KOPT-K1 (cell line): ENCODE measurements at regions not wholly inside any gene's neighbourhood (a gene's known extent, or its start where the extent isn't known, plus 50 kb on each side); places are given as distances from the start of the nearest gene placed in this dataset.
"Not testable (repeated sequence)": the region's sequence is repeated elsewhere in the genome, so short reads cannot be mapped to it uniquely, and the experiment has no call there.

Source experiments
- H3K27ac ChIP-seq: fragments of 200-600 bp; sonication (generic); 2 replicates; pipeline ENCODE4 v1.5.1; 2016; ENCODE audit warnings: antibody characterized with exemption, mild to moderate bottlenecking, low read depth, low read length; ENCODE audit not compliant: poor library complexity, severe bottlenecking
- H3K36me3 ChIP-seq: fragments of 200-600 bp; sonication (generic); 2 replicates; pipeline ENCODE4 v1.5.1; 2017; ENCODE audit warnings: antibody characterized with exemption, mild to moderate bottlenecking, low read length, moderate library complexity; ENCODE audit not compliant: insufficient read depth
- H3K9me3 ChIP-seq: fragments of 200-600 bp; sonication (generic); 2 replicates; pipeline ENCODE4 v1.5.1; 2017; ENCODE audit warnings: antibody characterized with exemption, low read length, mild to moderate bottlenecking; ENCODE audit not compliant: insufficient read depth, poor library complexity, severe bottlenecking

DNA sequence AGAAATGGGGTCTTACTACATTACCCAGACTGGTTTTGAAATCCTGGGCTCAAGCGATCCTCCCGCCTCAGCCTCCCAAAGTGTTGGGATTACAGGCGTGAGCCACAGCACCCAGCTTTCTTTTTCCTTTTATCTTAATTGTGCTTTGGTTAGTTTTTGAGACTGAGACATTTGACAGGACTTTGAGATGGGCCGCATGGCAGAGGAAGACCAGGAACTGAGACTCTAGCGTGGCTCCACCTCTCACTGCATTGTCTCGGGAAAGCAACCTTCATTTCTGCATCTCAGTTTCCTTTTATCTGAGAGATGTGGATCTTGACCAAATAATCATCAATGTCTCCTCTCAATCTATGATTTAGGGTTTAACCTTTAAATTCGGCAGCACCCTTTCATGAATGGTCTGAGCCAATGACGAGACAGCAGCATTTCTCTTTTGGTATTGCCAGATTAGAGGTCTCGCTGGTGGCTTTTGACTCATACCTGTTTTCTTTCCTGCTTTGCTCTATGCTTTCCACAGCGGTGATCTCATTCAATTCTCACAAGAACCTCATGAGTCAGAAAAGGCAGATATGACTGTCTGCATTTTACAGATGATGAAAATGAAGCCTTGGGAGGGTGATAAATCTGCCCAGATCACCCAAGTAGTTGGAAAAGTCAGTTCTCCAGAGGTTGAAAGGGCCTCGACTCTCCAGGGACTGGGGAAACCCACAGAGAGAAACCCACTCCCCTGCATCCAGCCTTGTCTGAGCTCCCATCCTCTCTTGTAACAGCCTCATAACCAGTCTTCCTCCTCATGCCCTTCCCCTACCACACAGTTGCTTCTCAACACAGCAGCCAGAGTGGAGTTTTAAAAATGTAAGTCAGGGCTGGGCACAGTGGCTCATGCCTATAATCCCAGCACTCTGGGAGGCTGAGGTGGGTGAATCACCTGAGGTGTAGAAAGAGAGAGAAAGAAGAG, 84.8 kb upstream of the FOXB1 start:
- Histone ChIP-seq H3K27ac (peak overlapping the region; percentile 3), H3K9me3 (no peaks in the 10 kb centered on the region), H3K36me3 (no peaks in the 10 kb centered on the region)

GRCh38 chr15:59917504-59918157, 86.5 kb upstream of the FOXB1 start:
- Histone ChIP-seq H3K27ac (peak overlapping the region; percentile 21), H3K9me3 (no peaks in the 10 kb centered on the region), H3K36me3 (no peaks in the 10 kb centered on the region)

- no peaks in the 10 kb centered on the region for H3K9me3 ChIP-seq
- H3K27ac ChIP-seq, result no peak overlapping the region
- H3K36me3 ChIP-seq, result no peaks in the 10 kb centered on the region
Measured at GRCh38 chr15:59906046-59906445, 98.1 kb upstream of the FOXB1 start.

- Histone ChIP-seq H3K36me3 (no peaks in the 10 kb centered on the region), H3K9me3 (no peaks in the 10 kb centered on the region), H3K27ac (no peak overlapping the region)
Measured at GRCh38 chr15:59905176-59905575, 98.9 kb upstream of the FOXB1 start.

DNA sequence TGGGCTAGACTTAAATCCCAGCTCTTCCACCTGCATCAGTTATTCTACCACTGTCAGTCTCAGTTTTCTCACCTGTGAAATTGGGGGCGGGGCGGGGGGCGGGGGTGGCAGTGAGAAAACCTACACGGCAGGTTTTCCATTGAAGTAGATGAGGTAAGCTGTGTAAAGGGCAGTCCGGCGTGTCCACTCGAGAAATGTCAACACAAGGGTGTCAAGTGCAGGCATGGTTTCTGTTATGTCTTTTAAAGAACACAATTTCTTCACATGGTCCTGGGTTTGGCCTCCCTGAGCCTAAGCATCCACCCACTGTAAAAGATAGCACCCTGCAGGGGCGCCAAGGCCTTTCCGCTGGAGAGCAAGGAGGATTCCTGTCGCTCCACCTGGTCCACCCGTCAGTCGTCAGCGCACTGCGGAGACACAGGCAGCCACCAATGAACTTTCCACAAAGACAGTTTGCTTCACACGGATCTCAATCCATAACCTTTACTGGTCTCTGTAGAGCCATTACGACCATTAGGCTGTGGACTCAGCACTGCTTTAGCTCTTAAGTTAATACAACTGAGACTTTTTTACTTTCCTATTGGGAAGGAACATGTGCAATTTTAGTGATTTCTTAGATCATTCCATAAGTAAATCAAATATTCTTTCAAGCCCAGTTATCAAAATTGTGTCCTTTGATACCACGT, 99.5 kb upstream of the FOXB1 start:
- H3K27ac ChIP-seq, result no peak overlapping the region
- no peaks in the 10 kb centered on the region for H3K9me3 ChIP-seq
- no peaks in the 10 kb centered on the region for H3K36me3 ChIP-seq

DNA sequence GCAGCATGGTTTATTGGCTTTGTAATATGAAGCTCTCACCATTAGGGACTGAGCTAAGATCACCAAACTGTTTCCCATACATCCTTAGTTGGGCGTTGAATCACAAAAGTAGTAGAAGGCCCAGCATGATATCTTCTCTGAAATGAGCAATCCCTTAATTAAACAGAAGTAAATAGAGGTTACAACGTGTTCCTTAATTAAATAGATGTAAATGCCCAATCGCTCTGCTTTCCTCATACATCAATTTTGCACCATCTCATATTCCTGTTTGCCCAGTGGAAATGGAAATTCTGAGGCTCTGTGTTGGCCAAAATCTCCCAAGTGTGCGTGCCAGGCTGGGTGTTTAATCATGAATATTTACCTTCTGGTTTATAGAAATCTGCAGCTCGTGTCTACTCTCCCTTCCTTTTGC, 107.4 kb upstream of the FOXB1 start:
- Histone ChIP-seq H3K36me3 (no peaks in the 10 kb centered on the region), H3K27ac (no peak overlapping the region), H3K9me3 (no peaks in the 10 kb centered on the region)

- H3K27ac ChIP-seq, result no peak overlapping the region
- no peaks in the 10 kb centered on the region for H3K9me3 ChIP-seq
- no peaks in the 10 kb centered on the region for H3K36me3 ChIP-seq
Measured at GRCh38 chr15:59894835-59895234, 109.3 kb upstream of the FOXB1 start.

GRCh38 chr15:59892985-59893384, 111.1 kb upstream of the FOXB1 start:
- H3K9me3 ChIP-seq, result no peaks in the 10 kb centered on the region
- H3K36me3 ChIP-seq, result no peaks in the 10 kb centered on the region

DNA sequence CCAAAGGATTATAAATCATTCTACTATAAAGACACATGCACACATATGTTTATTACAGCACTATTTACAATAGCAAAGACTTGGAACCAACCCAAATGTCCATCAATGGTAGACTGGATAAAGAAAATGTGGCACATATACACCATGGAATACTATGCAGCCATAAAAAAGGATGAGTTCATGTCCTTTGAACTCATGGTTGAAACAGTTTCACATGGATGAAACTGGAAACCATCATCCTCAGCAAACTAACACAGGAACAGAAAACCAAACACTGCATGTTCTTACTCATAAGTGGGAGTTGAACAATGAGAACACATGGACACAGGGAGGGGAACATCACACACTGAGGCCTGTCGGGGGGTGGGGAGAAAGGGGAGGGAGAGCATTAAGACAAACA, 116.2 kb upstream of the FOXB1 start:
- H3K9me3 ChIP-seq, H3K27ac ChIP-seq, H3K36me3 ChIP-seq: not testable (repeated sequence)

More at GRCh38 chr15:59892985-59893384, 111.1 kb upstream of the FOXB1 start:
- no peak overlapping the region for H3K27ac ChIP-seq

DNA sequence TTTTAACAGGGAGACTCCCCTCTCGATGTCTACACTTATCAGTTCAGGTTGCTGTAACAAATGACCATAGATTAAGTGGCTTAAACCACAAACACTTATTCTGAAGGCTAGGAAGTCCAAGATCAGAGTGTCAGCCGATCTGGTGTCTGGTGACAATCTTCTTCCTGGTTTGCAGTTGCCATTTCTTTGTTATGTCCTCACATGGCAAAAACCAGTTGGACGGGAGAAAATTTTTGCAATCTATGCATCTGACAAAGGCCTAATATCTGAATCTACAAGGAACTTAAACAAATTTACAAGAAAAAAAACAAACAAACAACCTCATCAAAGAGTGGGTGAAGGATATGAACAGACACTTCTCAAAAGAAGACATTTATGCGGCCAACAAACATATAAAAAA, 116.9 kb upstream of the FOXB1 start:
- Histone ChIP-seq H3K27ac (no peak overlapping the region), H3K36me3 (no peaks in the 10 kb centered on the region), H3K9me3 (no peaks in the 10 kb centered on the region)

DNA sequence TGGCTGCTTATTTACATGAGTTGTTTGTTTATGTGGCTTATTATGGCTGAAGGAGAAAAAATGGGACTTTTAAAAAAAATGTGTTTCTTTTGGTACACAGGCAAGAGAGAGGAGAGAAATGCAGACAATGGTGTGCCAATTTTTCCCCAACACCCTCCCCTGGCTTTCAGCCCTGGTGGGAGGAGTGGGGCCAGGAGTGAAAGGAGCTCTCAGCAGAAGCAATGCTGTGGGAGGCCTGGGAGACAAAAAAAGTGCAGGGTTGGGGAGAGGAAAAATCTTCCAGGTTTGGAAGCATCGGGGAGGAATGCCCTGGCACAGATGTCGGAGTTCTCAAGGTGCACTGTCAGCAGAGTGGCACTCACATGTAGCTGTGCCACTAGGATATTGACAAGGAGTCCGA, 117.7 kb upstream of the FOXB1 start:
- H3K9me3 ChIP-seq, result no peaks in the 10 kb centered on the region
- no peaks in the 10 kb centered on the region for H3K36me3 ChIP-seq
- H3K27ac ChIP-seq, result no peak overlapping the region

GRCh38 chr15:59885832-59886231, 118.3 kb upstream of the FOXB1 start:
- no peak overlapping the region for H3K27ac ChIP-seq
- H3K9me3 ChIP-seq, result no peaks in the 10 kb centered on the region
- no peaks in the 10 kb centered on the region for H3K36me3 ChIP-seq

- Histone ChIP-seq H3K27ac (no peak overlapping the region), H3K36me3 (no peaks in the 10 kb centered on the region), H3K9me3 (no peaks in the 10 kb centered on the region)
Measured at GRCh38 chr15:59879506-59880265, 124.4 kb upstream of the FOXB1 start.

DNA sequence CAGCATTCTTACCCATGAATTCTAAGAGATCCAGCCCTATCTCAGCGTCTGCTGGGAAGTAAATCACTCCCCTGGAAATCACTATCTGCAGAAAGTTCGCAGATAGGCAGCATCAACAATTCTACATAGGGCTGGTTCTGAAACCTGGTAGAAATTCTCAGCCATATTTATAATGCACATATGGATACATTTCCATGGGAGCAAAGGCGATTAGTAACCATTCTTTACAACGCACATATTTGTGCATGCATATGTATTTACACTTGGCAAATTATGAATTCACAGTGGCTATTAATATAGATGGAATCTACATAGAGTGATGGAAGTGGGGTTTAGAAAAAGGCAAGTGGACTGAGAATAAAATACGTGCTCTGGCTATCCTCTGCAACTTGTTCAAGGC, 128.0 kb upstream of the FOXB1 start:
- Histone ChIP-seq H3K27ac (no peak overlapping the region), H3K36me3 (no peaks in the 10 kb centered on the region), H3K9me3 (no peaks in the 10 kb centered on the region)
